Neural progenitor cell (in vitro differentiated cells): ENCODE measurements at regions not wholly inside any gene's neighbourhood (a gene's known extent, or its start where the extent isn't known, plus 50 kb on each side); places are given as distances from the start of the nearest gene placed in this dataset.

ENCODE experiments used
- EZH2 ChIP-seq: fragments of 200-600 bp; sonication (generic); IDR thresholded peaks from 2 replicates; pipeline ENCODE4 v1.6.1; 2017; ENCODE audit warnings: antibody characterized with exemption, mild to moderate bottlenecking, moderate library complexity
- EZH2phosphoT487 ChIP-seq: fragments of 200-600 bp; sonication (generic); IDR thresholded peaks from 2 replicates; pipeline ENCODE4 v1.6.1; 2017; ENCODE audit warnings: antibody characterized with exemption
- TF ChIP-seq, protein P1 (sequence below): fragments of 200-600 bp; sonication (generic); IDR thresholded peaks from 2 replicates; pipeline ENCODE4 v1.5.1; 2017; ENCODE audit warnings: antibody characterized with exemption, mild to moderate bottlenecking

DNA sequence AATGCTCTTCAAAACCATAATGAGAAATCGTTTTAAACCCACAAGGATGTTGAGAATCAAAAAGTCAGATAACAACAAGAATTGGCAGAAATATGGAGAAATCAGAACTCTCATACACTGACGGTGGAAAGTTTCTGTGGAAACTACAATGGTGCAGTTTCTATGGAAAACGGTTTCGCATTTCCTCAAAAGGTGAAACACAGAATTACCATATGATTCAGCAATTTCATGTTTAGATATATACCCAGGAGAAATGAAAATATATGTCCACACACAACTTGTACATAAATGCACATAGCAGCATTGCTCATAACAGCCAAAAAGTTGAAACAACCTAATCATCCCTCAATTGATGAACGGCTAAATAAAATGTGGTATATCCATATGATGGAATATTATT, 218.2 kb downstream of the ARL4A start:
- TF ChIP-seq, protein P1, sequence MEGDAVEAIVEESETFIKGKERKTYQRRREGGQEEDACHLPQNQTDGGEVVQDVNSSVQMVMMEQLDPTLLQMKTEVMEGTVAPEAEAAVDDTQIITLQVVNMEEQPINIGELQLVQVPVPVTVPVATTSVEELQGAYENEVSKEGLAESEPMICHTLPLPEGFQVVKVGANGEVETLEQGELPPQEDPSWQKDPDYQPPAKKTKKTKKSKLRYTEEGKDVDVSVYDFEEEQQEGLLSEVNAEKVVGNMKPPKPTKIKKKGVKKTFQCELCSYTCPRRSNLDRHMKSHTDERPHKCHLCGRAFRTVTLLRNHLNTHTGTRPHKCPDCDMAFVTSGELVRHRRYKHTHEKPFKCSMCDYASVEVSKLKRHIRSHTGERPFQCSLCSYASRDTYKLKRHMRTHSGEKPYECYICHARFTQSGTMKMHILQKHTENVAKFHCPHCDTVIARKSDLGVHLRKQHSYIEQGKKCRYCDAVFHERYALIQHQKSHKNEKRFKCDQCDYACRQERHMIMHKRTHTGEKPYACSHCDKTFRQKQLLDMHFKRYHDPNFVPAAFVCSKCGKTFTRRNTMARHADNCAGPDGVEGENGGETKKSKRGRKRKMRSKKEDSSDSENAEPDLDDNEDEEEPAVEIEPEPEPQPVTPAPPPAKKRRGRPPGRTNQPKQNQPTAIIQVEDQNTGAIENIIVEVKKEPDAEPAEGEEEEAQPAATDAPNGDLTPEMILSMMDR = no peak
- TF ChIP-seq EZH2 = no peak
- TF ChIP-seq EZH2phosphoT487 = no peak
